ENCODE measurements at regions not wholly inside any gene's neighbourhood (a gene's known extent, or its start where the extent isn't known, plus 50 kb on each side); places are given as distances from the start of the nearest gene placed in this dataset.
"Not testable (repeated sequence)": the region's sequence is repeated elsewhere in the genome, so short reads cannot be mapped to it uniquely, and the experiment has no call there.

DNA sequence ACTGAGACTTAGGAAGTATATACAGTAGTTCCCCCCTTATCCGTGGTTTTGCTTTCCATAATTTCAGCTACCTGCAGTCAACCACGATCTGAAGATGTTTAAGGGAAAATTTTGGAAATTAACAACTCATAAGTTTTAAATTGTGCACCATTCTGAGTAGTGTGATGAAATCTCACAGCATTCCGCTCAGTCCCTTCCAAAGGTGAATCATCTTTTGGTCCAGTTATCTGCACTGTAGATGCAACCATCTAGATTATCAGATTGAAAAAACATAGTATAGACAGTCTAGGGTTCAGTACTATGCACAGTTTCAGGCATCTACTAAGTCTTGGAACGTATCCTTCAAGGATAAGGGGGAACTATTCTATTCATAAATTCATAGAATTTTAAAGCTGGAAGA, 109.0 kb downstream of the ANXA3 start:
- no peak for DNase-seq

DNA sequence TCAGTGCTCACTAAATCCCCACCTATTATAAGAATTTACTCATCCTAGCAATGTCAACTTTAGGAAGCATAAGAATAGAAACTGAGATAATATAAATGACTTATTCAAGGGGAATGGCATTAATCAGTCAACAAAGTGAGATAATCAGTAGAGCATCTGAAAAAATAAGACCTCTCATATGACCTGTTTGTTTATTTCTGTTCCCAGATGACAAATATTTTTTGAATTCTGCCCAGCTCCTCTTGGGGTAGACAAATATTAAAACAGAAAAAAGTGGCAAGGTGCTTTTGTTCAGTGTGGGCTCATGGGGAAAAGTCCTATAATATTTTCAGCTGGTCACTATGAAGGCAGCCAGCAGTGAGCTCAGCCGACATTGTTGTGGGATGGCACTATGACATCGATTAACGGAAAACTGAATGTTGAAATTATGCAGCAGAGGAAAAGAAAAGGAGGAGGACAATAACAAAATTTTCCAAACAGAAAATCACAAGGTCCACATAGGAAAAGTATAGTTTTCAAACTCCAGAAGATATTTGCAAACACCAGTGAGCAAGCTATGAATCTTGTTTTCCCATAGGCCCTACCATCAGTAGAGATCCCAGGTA, 109.6 kb downstream of the ANXA3 start:
- no peak for DNase-seq

DNA sequence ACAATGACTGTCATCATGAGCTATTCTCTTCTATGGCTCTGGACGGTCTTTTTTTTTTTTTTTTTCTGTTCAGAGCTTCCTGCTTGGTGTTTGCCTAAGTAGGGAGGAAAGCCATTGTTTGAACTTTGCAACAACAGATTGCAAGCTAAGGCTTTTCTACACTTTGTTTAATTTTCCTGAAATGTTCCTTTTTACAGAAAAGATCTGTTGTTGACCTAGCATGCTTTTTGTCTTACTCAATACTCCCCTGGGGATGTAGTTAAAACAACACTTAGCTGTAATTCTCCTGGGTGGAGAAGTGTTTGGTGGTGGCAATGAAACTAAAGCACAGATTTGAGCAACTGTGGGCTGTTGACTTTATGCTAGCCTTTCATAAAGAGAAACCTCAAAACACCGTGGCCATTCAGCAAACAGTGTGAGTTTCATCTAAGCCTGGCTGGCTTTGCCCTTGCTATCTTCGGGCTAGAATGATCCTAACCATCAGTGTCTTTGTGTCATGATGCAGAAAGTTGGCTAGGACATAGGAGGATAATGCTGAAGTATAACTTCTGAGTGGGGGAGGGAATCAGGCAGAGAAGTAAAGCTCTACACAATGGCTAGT, 110.5 kb downstream of the ANXA3 start:
- peak; percentile 24 for DNase-seq

DNA sequence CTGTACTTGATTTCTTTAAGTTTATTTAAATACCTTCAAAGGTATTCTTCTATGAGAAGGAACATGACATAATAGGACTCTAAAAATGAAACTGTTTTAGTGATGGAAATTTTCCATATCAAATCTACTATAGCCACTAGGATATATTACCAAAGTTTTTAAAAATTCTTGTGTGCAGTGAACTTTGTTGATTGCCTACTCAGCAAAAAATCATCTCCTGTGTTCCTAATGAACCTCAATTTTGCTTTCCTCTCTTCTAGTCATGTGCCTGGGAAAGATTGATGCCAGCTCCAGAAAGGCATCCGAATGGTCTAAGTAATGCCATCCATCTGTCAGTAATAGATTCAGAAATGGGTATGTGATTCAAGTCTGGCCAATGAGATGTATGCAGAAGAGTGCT, 111.1 kb downstream of the ANXA3 start:
- no peak for DNase-seq

DNA sequence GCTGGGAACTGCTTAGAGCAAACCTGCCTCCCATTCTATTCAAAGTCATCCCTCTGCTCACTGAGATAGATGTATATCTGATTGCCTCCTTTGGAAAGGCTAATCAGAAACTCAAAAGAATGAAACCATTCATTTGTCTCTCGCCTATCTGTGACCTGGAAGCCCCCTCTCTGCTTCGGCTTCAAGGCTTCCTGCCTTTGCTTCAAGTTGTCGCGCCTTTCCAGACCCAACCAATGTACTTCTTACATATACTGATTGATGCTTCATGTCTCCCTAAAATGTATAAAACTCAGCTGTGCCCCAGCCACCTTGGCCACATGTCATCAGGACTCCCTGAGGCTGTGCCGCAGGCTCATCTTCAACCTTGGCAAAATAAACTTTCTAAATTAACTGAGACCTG, 111.9 kb upstream of the BMP2K start:
- DNase-seq, result not testable (repeated sequence)

DNA sequence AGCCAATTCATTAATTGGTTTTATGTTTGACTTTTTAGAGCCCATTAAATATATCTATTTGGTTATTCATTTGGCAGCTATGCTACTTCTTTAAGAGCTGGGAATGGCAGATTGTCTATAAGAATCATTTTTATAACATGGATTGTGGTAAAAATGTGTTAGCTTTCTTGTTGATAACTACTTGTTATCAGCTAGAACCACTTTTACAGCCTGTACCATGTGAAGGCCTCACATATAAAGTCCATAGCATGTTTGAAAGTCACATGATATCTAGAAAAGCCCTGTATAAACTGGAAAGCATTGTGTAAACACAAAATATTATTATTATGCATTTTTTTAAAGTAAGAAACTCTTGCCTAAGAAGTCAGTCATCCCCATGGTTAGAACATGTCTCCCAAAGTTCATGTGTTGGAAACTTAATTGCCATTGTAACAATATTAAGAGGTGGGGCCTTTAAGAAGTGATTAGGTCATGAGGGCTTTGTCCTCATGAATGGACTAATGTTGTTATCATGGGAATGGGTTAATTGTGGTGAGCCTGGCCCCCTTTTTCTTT, 110.9 kb upstream of the BMP2K start:
- DNase-seq, result no peak

DNA sequence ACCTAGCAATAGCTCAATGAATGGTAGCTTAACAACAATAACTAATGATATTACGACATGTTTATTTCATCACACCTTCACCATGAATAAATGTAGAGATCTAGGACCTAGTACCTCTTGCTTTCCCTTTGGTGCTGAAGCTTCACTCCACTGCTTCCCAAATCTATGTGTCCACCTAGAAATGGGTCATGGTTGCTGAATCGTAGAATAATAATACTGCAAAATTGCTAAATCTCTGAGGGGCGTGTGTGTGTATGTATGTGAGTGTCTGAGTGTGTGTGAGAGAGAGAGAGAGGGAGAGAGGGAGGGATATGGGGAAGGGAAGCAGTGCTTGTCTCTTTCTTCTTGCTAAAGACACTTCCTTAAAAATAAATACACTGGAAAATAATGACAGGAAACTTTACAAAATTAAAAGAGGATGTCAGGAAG, 109.3 kb upstream of the BMP2K start:
- no peak for DNase-seq

DNA sequence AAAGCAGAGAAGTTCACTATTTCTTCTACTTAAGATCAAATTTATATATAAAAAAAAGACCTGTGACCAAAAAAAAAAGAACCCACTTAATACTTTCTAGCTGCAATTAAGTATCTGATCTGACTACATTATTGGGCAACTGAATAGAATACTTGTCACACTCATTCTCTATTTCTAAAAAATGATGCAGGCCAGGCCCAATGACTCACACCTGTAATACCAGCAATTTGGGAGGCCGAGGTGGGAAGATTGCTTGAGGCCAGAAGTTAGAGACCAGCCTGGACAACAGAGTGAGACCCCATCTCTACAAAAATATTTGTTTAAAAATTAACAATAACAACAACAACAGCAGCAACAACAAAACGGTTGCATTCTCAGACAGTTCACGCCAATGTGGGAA, 108.8 kb upstream of the BMP2K start:
- no peak for DNase-seq

DNA sequence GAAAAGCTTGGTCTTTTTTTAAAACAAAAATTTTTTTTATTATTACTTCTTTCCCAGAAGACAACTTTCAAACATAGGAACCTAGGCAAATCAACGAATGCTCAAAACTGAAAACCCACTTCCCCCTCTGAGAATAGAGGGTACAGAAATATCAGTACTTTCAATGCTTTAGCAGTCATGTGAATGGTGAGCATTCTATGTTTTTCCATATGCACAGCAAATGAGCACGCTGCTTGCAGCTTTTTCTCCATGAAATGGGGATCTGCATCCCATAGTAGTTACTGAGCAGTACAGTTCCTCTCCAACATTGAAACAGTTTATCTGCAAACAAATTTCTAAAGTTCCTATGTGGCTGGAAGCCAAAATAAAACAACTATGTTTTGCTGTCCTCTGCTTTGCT, 108.4 kb upstream of the BMP2K start:
- DNase-seq, result no peak

DNA sequence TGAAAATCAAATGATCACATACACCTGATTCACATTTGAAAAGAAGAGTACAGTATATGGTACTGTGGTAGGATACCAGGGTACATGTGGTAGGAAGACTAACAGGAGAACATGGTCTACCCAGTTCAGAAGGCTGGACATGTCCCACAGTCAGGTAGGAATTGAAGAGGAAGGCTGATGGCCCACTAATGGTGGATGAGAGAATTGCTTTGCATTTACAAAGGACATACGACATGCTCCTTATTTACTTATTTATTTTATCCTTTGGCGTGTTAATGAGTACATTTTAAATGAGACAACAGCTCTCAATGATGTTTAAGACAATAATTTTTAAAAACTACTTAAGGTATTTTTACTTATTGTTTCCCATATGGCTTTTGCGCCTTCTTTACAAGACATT, 106.7 kb upstream of the BMP2K start:
- no peak for DNase-seq

DNA sequence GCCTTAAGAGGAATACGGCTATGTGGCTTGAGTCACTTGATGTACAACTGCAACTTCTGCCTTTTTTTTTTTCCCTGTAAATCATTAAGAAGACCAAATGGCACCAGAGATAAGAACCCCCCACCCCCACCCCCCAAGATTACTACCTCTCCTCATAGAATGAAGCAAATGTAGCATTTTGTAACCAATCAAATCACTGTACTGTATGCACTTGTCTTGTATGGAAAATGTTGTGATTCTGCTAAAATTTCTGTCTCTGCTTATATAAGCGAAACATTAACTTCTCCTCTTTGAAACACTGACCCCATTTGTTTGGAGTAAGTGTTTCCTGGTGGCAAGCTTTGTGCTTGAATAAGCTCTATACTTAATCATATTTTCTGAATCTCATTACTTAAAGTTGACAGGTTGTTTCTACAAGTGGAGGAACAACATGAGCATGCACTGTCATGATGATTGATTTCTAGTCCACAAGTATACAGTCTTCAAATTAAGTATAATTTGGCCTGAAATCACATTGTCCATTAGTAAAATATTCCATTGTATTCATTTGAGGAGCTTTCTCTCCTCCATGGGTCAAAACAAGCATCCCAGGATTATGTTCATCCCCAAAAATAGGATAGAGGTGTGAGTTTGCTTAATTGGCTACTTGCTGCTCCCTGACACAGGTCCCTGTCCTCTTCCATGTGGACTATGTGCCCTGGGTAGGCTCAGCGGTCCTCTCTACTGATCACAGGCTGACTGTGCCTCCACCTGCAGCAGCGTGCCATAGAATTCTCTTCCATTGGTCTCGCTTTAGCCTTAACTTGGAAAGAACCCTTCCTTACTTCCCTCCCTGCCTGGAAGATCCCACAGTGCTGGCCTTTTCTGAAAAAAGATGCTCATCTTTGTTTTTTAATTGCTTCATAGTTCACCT, 104.0 kb upstream of the BMP2K start:
- DNase-seq, result no peak

DNA sequence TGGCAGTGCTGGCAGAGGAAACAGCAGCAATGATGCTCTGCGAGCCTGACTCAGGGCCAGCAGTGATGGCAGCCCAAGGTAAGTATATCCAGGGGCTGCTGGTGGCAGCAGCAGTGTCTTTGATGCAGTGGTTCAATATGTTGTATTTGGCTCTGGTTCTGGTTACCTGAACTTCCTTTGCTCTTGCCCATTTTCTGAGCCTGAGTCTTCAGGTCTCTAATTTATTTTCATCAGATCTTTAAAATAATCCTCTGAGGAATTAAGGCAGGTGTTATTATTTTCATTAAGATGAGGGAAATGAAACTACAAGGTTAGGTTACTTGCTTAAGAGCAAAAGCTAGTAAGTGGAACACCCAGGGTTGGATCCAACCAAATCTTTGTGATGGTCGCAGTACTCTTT, 102.8 kb upstream of the BMP2K start:
- DNase-seq, result no peak

DNA sequence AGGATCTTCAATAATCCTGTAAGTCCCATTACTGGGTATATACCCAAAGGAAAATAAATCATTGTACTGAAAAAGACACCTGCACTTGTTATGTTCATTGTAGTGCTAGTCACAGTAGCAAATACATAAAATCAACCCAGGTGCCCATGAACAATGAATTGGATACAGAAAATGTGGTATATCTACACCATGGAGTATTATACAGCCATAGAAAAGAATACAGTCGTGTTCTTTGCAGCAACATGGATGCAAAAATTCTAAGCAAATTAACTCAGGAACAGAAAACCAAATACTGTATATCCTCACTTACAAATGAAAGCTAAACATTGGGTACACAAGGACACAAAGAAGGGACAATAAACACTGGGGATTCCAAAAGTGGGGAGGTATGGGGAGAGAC, 100.8 kb upstream of the BMP2K start:
- no peak for DNase-seq

DNA sequence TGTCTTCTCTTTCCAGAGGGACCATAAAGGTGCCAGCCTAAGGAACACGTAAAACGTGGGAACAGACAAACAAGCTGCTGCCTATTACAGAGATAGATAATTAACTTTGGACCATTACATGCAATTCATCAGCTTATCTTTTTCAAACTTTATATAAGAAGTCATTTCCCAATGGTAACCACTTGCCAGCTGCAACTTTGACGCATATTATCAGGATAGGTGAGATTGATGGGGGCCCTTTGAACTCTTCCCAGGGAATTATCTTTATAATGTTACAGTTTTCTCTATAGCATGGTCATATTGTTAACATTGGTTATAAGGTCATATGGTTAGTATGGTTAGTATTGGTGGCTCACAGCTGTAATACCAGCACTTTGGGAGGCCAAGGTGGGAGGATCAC, 94.1 kb upstream of the BMP2K start:
- no peak for DNase-seq

DNA sequence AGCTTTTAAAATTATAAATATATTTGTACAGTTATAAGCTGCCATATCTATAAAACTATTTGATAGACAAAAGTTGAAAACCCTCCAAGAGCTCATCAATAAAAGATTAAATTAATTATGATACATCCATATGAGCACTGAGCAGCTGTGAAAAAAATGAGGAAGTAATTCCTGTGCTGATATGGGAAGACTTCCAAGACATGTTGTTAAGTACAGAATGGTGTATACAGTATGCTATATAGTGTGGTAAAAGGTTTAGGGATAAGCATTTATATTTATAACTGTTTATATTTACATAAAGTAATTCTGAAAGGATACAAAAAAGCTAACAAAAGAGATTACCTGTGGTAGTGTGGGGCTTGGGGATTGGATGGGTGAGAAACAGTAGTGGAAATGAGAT, 92.8 kb upstream of the BMP2K start:
- no peak for DNase-seq

DNA sequence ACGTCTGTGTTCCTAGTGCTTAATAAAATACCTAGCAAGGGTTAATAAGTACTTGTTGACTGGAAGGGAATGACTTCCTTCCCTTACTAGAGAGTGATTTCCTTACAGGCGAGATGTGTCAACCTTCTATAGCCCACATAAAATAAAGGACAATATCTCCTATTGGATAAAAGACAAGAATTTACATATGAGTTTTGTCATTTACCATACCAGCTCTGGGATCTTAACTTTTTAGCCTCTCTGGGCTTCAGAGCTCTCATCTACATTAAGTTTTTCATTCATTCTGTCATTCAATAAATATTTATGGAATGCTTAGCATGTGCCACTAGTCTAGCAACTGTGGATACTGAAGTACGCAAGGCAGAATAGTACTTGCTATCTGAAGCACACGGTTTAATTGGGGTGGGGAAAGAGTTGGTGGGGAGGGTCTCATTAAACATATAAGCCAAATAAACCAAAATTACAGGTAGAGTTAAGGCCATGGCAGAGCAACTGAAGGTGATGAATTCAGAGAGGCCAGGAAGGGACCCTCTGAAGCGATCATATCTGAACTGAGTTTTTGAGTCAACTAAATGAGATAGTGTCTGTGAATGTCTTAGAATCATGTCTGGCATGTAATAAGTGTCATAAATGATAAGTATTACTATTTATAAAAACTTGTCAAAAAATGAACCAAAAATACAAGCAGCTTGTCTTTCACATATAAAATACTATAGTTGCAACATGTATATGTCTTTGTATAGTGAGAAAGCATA, 91.6 kb upstream of the BMP2K start:
- no peak for DNase-seq

DNA sequence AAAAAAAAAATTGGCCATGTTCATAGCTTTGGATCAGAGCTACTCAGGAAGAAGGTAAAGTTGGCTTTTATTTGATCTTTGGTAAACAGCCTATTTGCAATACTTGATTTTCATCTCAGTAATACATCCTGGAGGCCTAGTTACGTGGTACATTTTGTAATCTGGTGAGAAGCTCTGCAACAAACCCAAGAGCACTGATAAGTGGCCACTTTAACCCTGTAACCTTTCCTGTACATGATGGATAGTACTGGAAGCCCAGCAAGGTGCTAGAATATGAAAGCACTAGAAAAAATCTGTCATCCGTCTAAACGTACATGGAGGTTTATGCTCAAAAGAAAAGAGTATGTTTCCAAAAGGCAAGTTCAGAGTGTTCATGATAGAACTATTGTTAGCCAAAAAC, 88.3 kb upstream of the BMP2K start:
- no peak for DNase-seq

DNA sequence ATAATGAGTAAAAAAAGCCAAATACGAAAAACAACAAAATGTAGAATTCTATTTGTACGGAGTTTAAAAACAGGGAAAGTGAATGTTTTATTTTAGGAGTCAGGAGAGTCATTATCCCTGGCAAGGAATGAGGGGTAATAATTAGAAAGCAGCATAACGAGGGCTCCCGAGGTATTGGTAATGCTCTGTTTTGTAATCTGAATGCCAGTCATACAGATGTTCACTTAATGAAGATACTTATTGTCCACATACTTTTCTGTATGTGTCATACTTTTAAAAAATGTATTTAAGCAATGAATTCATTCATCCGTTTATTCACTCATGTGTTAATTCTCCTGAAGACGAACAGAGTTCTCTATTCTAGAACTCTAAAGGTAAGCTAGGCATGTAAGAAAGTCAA, 87.8 kb upstream of the BMP2K start:
- DNase-seq, result no peak

DNA sequence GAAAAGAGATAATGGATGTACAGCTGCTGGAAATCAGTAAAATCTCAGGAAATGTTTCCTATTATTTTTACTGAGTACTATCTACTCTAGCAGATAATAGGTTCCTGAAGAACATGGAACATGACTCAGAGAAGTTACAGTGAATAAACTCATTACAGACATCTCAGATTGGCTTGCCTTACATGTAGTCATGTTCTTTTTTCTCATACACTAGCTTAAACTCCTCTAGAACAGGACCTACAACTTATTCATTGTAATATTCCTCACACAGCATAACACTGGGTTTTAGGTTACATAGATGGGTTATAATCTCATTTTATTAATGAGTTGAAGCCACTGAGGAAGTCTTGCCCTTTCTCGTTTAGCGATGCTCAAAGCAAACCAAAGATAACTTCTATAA, 86.9 kb upstream of the BMP2K start:
- no peak for DNase-seq

DNA sequence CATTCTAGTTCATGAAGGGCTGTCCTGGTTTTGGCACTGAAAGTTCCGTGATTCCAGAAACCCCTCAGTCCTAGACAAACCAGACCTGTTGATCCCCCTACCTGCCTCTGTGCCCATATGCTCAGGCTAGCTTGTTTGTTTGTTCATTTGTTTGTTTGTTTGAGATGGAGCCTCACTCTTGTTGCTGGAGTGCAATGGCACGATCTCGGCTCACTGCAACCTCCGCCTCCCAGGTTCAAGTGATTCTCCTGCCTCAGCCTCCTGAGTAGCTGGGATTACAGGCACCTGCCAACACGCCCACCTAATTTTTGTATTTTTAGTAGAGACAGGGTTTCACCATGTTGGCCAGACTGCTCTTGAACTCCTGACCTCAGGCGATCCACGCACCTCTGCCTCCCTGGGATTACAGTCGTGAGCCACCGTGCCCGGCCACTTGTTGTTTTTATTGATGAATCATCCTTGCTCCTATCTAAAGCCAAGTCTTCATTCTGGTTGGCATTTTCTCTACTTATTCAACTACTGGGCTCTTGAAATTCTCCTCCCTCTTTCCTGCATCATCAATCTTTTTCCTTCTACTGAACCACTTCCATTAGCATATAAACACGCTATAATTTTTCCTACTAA, 86.3 kb upstream of the BMP2K start:
- DNase-seq, result no peak

DNA sequence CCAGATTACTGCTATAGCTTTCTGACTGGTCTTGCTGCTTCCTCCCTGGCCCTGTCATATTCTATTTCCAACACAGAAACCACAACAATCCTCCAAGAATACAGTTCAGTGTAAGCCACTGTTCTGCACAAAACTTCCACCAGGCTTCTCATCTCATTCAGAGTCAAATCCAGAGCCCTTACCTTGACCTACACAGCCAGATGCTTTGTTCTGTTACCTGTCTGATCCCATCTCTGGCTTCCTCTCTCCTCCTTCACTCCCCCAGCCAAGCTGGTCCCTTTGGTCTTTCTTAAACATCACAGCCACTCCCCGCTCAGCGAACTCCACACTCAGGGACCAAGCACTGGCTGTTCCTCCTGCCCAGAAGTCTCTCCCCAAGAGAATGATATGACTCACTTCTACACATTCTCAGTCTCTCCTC, 84.8 kb upstream of the BMP2K start:
- no peak for DNase-seq

DNA sequence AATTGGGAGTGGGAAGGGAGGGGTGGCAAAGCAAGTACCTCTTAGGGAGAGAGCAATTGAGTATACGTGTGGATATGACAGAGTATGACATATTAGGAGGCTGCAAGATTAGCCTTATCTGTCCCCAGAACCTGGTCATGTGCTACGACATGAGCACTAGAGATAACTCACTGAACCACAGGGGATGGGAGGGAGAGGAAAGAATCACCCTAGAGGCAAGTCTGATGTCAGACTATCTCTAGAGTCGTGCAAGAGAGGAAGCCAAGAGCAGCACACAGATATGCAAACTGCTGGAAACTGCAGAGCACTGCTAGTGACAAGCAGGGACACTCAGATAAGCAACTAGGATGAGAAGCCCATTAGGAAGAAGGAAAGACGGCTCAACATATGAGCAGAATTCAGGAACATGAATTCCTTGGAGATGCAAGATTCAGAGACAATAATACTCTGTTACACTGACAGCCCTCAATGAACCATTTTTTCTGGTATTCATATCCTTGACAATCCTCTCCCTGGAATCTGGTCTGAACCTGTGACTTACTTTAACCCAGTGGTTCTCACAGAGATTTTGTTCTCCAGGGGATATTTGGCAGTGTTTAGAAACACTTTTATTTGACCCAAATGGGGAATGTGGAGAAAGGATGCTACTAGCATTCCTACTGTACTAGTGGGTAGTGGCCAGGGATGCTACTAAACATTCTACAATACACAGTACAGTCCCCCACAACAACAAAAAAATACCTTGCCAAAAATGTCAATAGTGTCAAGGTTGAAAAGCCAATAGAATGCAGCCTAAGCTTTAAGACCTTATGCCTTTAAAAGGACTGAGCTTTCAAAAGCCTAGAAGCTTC, 84.0 kb upstream of the BMP2K start:
- no peak for DNase-seq

Data from NCI-H774 (cell line).